Neuronal stem cell (in vitro differentiated cells): ENCODE measurements at regions not wholly inside any gene's neighbourhood (a gene's known extent, or its start where the extent isn't known, plus 50 kb on each side); places are given as distances from the start of the nearest gene placed in this dataset.

Source experiments
- DNase-seq: peaks from one replicate; pipeline ENCODE4 v3.0.0-alpha.2; 2013; ENCODE audit warnings: low spot score
- H2AFZ ChIP-seq: one replicate; pipeline ENCODE4 v1.6.1; 2013; ENCODE audit warnings: mild to moderate bottlenecking, low read length, inconsistent platforms
- H2AK5ac ChIP-seq: 2 replicates; pipeline ENCODE4 v1.6.1; 2013; ENCODE audit warnings: low read depth, mild to moderate bottlenecking, inconsistent platforms, low read length, moderate library complexity, mixed read lengths
- H2BK120ac ChIP-seq: 2 replicates; pipeline ENCODE4 v1.6.1; 2013; ENCODE audit warnings: low read depth, mild to moderate bottlenecking, inconsistent platforms, low read length, moderate library complexity, mixed read lengths
- H2BK12ac ChIP-seq: one replicate; pipeline ENCODE4 v1.6.1; 2013; ENCODE audit warnings: low read length, inconsistent platforms
- H2BK15ac ChIP-seq: 2 replicates; pipeline ENCODE4 v1.6.1; 2013; ENCODE audit warnings: mild to moderate bottlenecking, low read length, inconsistent platforms, mixed read lengths
- H2BK5ac ChIP-seq: one replicate; pipeline ENCODE4 v1.6.1; 2013; ENCODE audit warnings: inconsistent platforms, mild to moderate bottlenecking, low read length, moderate library complexity
- H3K14ac ChIP-seq: one replicate; pipeline ENCODE4 v1.6.1; 2013; ENCODE audit warnings: low read length, inconsistent platforms
- H3K18ac ChIP-seq: 2 replicates; pipeline ENCODE4 v1.6.1; 2013; ENCODE audit warnings: low read length, inconsistent platforms
- H3K23ac ChIP-seq: 2 replicates; pipeline ENCODE4 v1.6.1; 2013; ENCODE audit warnings: low read depth, mild to moderate bottlenecking, mixed read lengths, low read length, inconsistent platforms; ENCODE audit not compliant: poor library complexity
- H3K27ac ChIP-seq: replicated peaks from 3 replicates; pipeline ENCODE4 v1.5.1; 2013; ENCODE audit warnings: low read length, inconsistent platforms
- H3K27me3 ChIP-seq, 3 experiments: 2 replicates each; pipeline ENCODE4 v1.6.1; 2013; ENCODE audit warnings: low read length in 3 of 3, mild to moderate bottlenecking in 2 of 3, inconsistent platforms in 1 of 3, low read depth in 1 of 3, mixed read lengths in 1 of 3, moderate library complexity in 1 of 3; ENCODE audit not compliant: control insufficient read depth in 3 of 3, insufficient read depth in 3 of 3
- H3K36me3 ChIP-seq, 2 donors: replicated peaks in 1 of 2; 2 replicates each; pipeline ENCODE4 v1.6.1; 2013; ENCODE audit warnings: low read length in 2 of 2; ENCODE audit not compliant: control insufficient read depth in 2 of 2, insufficient read depth in 2 of 2
- H3K4ac ChIP-seq: 2 replicates; pipeline ENCODE4 v1.6.1; 2013; ENCODE audit warnings: inconsistent platforms, mild to moderate bottlenecking, low read length, moderate library complexity
- H3K4me1 ChIP-seq, 2 donors: 1 replicate in 1 of 2; 2 replicates in 1 of 2; pipeline ENCODE4 v1.6.1; 2013; ENCODE audit warnings: low read length in 2 of 2, low read depth in 1 of 2; ENCODE audit not compliant: control insufficient read depth in 2 of 2, insufficient read depth in 1 of 2
- H3K4me2 ChIP-seq: one replicate; pipeline ENCODE4 v1.6.1; 2013; ENCODE audit warnings: mild to moderate bottlenecking, low read length, inconsistent platforms; ENCODE audit not compliant: insufficient read depth, poor library complexity, severe bottlenecking
- H3K4me3 ChIP-seq, 2 donors: 2 replicates each; pipeline ENCODE4 v1.5.1; 2013; ENCODE audit warnings: low read length in 2 of 2, mild to moderate bottlenecking in 2 of 2, inconsistent platforms in 1 of 2, moderate library complexity in 1 of 2
- H3K79me1 ChIP-seq: one replicate; pipeline ENCODE4 v1.6.1; 2013; ENCODE audit warnings: low read depth, mild to moderate bottlenecking, inconsistent platforms, low read length, moderate library complexity
- H3K9ac ChIP-seq: one replicate; pipeline ENCODE4 v1.6.1; 2013; ENCODE audit warnings: mild to moderate bottlenecking, low read depth, low read length, inconsistent platforms; ENCODE audit not compliant: poor library complexity
- H3K9me3 ChIP-seq, 2 donors: replicated peaks in 1 of 2; 2 replicates each; pipeline versions ENCODE3 to v1.6.1; 2013; ENCODE audit warnings: low read length in 2 of 2, mild to moderate bottlenecking in 2 of 2, inconsistent platforms in 1 of 2, low read depth in 1 of 2, mixed read lengths in 1 of 2, moderate library complexity in 1 of 2; ENCODE audit not compliant: control insufficient read depth in 2 of 2, insufficient read depth in 1 of 2
- H4K8ac ChIP-seq: one replicate; pipeline ENCODE4 v1.6.1; 2013; ENCODE audit warnings: low read depth, mild to moderate bottlenecking, inconsistent platforms, low read length, moderate library complexity
- H4K91ac ChIP-seq: one replicate; pipeline ENCODE4 v1.6.1; 2013; ENCODE audit warnings: low read length, low read depth, mild to moderate bottlenecking, inconsistent platforms; ENCODE audit not compliant: poor library complexity
- WGBS, 2 donors: extraction: QIAGEN DNeasy Blood & Tissue Kit; methylation state at CpG; one replicate each; pipeline ENCODE4 v1.1.7; 2013; ENCODE audit warnings: missing lambda C conversion rate in 2 of 2, mixed read lengths in 1 of 2; ENCODE audit not compliant: insufficient read length in 2 of 2, insufficient replicate concordance in 1 of 2; ENCODE audit errors: extremely low coverage in 2 of 2; 5-methylcytosine and 5-hydroxymethylcytosine counted together

DNA sequence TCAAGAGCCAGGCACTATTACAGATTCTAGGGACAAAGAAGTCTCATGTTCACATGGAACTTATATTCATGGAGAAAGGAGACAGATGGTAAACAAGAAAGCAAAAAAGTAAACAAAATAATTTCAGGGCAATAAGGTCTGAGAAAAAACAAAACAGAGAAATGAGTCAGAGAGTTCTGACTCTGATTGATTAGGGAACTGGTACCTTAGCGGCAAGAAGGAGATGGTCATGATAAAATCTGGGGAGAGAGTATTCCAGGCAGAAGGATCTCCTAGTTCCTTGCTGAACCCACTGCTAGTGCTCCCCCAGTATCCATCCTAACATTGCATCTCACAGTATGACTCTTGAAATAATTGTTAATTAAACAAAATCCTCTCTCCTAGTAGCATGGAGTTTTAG lies 161.8 kb upstream of the KLF7 start:
- H3K9me3 ChIP-seq, result peaks cover 0 to under 1% of the 10 kb centered on the region in 2 donors
- no peak overlapping the region for H4K8ac ChIP-seq
- no peaks in the 10 kb centered on the region for H3K79me1 ChIP-seq
- H3K4me1 ChIP-seq, result peaks cover 0 to 5% of the 10 kb centered on the region in 2 donors
- H2BK120ac ChIP-seq, result no peak overlapping the region
- DNase-seq, result no peak
- H3K18ac ChIP-seq, result no peak overlapping the region
- no peak overlapping the region for H3K14ac ChIP-seq
- no peaks in the 10 kb centered on the region for H3K27me3 ChIP-seq
- H3K27ac ChIP-seq, result no peak overlapping the region
- no peak overlapping the region for H3K4ac ChIP-seq
- no peak overlapping the region for H4K91ac ChIP-seq
- H3K4me2 ChIP-seq, result no peak overlapping the region
- H3K36me3 ChIP-seq, result no peaks in the 10 kb centered on the region
- H3K23ac ChIP-seq, result no peak overlapping the region
- H2AK5ac ChIP-seq, result no peak overlapping the region
- H2BK5ac ChIP-seq, result no peak overlapping the region
- no peak overlapping the region for H3K9ac ChIP-seq
- no peak overlapping the region for H2AFZ ChIP-seq
- no peak overlapping the region for H2BK15ac ChIP-seq
- H3K4me3 ChIP-seq, result no peak overlapping the region
- WGBS, 2 donors, result no CpG with 5 or more reads among the region's 1 CpG
- H2BK12ac ChIP-seq, result no peak overlapping the region

DNA sequence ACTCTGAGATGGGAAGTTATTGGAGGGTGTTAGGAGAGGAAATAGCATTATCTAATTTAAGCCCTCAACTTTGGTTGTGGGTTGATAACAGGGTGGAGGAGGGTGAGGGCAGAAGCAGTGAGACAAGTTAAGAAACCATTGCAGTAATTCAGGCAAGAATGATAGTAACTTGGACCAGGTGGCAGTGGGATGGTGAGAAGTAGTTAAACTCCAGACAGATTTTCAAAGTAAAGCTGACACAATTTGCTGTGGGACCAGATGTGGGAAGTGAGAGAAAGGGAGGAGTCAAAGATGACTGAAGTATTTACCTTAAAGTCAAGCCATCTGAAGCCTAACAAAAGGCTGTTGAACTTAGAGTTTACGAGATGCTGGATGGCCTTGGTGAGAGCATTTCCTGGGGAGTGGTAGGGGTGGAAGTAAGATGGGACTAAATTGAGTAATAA lies 163.2 kb upstream of the KLF7 start:
- no peak overlapping the region for H3K27ac ChIP-seq
- H2BK12ac ChIP-seq, result no peak overlapping the region
- no peaks in the 10 kb centered on the region for H3K9me3 ChIP-seq
- no peak overlapping the region for H2BK15ac ChIP-seq
- no peaks in the 10 kb centered on the region for H3K27me3 ChIP-seq
- no peak overlapping the region for H4K8ac ChIP-seq
- H3K79me1 ChIP-seq, result no peaks in the 10 kb centered on the region
- no peak overlapping the region for H3K23ac ChIP-seq
- no peak overlapping the region for H3K18ac ChIP-seq
- H3K4ac ChIP-seq, result no peak overlapping the region
- H2BK5ac ChIP-seq, result no peak overlapping the region
- H4K91ac ChIP-seq, result no peak overlapping the region
- H2AFZ ChIP-seq, result peak overlapping the region; percentile 30
- no CpG with 5 or more reads among the region's 1 CpG for WGBS, 2 donors
- no peak overlapping the region for H3K14ac ChIP-seq
- H2BK120ac ChIP-seq, result no peak overlapping the region
- H3K4me1 ChIP-seq, result peaks cover 0 to 12% of the 10 kb centered on the region in 2 donors
- H3K4me3 ChIP-seq, result no peak overlapping the region
- H3K4me2 ChIP-seq, result no peak overlapping the region
- DNase-seq, result no peak
- H3K9ac ChIP-seq, result no peak overlapping the region
- H3K36me3 ChIP-seq, result no peaks in the 10 kb centered on the region
- H2AK5ac ChIP-seq, result no peak overlapping the region

DNA sequence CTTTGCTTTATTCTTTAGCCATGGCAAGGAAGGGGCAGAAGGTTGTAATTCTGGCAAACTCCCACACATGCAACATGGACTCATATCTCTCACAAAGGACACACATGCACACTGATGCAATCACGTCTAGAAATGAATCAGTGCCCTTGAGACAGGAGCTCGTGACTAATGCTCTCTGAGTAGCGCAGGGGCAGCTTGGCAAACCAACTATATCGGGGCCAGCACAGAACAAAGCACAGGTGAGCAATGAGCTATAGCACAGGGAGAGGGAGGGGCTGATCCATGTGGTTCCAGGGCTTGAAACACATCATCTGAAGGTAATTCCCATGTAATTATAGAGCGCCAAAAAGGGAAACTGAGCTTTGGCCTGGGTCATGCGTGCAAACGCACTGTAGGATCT lies 165.2 kb upstream of the KLF7 start:
- Histone ChIP-seq H2BK12ac (no peak overlapping the region), H3K9me3 (no peaks in the 10 kb centered on the region), H3K4me3 (no peak overlapping the region), H2AK5ac (no peak overlapping the region), H3K9ac (no peak overlapping the region), H4K8ac (no peak overlapping the region), H3K4ac (no peak overlapping the region), H3K27ac (no peak overlapping the region), H3K18ac (no peak overlapping the region), H3K4me2 (no peak overlapping the region), H2BK120ac (no peak overlapping the region), H2BK5ac (no peak overlapping the region), H3K27me3 (no peaks in the 10 kb centered on the region), H2AFZ (peak overlapping the region; percentile 2), H3K23ac (no peak overlapping the region), H3K4me1 (peaks cover 7 to 27% of the 10 kb centered on the region in 2 donors), H4K91ac (no peak overlapping the region), H3K36me3 (no peaks in the 10 kb centered on the region), H3K79me1 (no peaks in the 10 kb centered on the region), H2BK15ac (no peak overlapping the region), H3K14ac (no peak overlapping the region)
- DNase-seq, result no peak
- no CpG with 5 or more reads among the region's 7 CpGs for WGBS, 2 donors

DNA sequence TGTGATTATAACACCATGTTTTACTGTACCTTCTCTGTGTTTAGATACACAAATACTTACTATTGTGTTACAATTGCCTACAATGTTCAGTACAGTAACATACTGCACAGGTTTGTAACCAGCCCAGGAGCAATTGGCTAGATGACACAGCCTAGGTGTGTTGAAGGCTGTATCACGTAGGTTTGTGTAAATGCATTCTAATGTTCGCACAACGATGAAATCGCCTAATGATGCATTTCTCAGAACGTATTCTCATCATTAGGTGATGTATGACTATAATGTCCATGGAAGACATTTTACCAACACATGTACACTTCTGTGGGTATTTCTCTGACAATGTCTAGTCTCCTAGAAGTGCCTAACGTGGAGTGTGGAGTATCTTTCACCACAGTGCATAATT lies 165.9 kb upstream of the KLF7 start:
- Histone ChIP-seq H3K27ac (no peak overlapping the region), H3K4me1 (peaks cover 7 to 32% of the 10 kb centered on the region in 2 donors)

More for the DNA sequence above, 165.9 kb upstream of the KLF7 start:
- no peak overlapping the region for H3K18ac ChIP-seq
- H2AK5ac ChIP-seq, result no peak overlapping the region
- no peak overlapping the region for H3K4ac ChIP-seq
- no peak overlapping the region for H3K4me2 ChIP-seq
- no peak for DNase-seq
- H2BK15ac ChIP-seq, result no peak overlapping the region
- no peaks in the 10 kb centered on the region for H3K36me3 ChIP-seq
- no peaks in the 10 kb centered on the region for H3K79me1 ChIP-seq
- H2BK5ac ChIP-seq, result no peak overlapping the region
- H2AFZ ChIP-seq, result no peak overlapping the region
- H2BK12ac ChIP-seq, result no peak overlapping the region
- no peak overlapping the region for H3K23ac ChIP-seq
- H2BK120ac ChIP-seq, result no peak overlapping the region
- H3K9ac ChIP-seq, result no peak overlapping the region
- H3K27me3 ChIP-seq, result no peaks in the 10 kb centered on the region
- H3K9me3 ChIP-seq, result no peaks in the 10 kb centered on the region
- no peak overlapping the region for H4K8ac ChIP-seq
- no CpG with 5 or more reads among the region's 6 CpGs for WGBS, 2 donors
- H3K4me3 ChIP-seq, result no peak overlapping the region
- H4K91ac ChIP-seq, result no peak overlapping the region
- H3K14ac ChIP-seq, result no peak overlapping the region
